Caki2 (cell line): ENCODE measurements at regions not wholly inside any gene's neighbourhood (a gene's known extent, or its start where the extent isn't known, plus 50 kb on each side); places are given as distances from the start of the nearest gene placed in this dataset.
A peak's percentile ranks its signal among the peaks of the same experiment; 100 is the strongest.

Experiments used
- DNase-seq: peaks from one replicate; pipeline ENCODE4 v3.0.0-alpha.2; 2015; ENCODE audit warnings: low read depth
- in situ Hi-C: cut with HindIII; loops from 2 replicates; pipeline ENCODE4 v1.10.0; 2016; ENCODE audit warnings: low sequenced_read_pairs, low pct_unique_long_range_greater_than_20kb, mixed read lengths

DNA sequence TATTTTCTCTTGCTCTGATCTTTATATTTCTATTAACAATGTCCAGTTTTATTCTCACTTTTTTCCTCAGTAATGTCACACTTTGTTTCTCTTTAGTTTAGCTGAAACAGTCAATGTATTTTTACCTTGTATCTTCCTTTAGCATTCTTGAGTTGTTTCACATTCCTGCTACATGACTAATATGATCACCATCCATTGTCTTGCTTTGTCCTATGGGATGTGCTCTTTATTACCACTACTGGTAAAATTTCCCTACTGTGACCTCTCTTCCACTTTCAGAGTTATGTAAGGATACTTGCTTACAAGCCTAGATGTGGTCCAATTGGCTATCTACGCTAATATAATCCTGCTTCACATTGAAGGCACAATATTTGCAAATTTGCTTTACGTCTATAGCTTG lies 457.9 kb downstream of the PIK3C3 start:
- in situ Hi-C loops = no loop called here
- peak; percentile 80 for DNase-seq

DNA sequence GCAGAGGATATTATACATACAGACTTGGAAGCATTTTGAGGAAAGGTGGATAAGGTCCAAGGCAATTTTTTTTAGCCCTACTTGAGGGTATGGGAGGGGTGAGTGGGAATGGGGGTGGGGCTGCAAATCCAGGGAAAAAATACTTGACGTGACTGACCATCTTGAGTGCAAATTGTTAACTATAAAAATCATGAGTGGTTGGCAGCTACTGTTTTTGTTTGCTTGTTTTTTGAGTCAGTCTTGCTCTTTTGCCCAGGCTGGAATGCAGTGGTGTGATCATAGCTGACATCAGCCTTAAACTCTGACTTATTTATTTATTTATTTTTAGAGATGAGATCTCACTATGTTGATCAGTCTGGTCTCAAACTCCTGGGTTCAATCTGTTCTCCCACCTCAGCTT lies 458.8 kb downstream of the PIK3C3 start:
- in situ Hi-C loops = no loop called here
- DNase-seq = peak; percentile 89

DNA sequence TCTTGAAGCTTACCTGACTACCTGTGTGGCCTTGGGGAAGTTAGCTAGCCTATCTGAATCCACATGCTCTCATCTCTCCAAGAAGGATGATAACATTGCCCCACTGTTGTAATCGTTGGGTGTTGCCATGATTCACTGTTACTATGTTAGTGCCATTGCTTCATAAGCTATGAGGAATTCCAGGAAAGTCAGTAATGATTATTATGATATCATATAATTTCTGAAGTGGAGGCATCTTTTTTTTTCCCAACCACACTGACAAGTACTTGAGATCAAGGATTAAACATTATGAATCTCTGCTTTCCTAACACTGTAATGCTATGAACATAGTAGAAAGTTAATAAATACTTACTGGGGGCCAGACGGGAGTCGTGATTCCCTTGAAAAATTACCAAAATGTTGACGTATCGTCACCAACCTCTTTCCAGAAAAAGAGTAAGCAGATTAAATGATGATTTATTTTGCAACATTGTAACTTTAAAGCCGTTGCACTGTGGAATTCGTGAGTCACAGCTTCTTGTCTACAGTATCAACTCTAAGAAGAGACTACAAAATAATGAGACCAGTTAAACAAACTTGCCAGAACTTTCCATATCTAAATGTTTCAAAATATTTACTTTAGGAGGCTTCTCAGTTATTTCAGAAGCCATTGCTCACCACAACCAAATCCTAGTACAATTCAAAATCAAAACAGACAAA lies 459.9 kb downstream of the PIK3C3 start:
- in situ Hi-C loops = no loop called here
- peak; percentile 95 for DNase-seq

DNA sequence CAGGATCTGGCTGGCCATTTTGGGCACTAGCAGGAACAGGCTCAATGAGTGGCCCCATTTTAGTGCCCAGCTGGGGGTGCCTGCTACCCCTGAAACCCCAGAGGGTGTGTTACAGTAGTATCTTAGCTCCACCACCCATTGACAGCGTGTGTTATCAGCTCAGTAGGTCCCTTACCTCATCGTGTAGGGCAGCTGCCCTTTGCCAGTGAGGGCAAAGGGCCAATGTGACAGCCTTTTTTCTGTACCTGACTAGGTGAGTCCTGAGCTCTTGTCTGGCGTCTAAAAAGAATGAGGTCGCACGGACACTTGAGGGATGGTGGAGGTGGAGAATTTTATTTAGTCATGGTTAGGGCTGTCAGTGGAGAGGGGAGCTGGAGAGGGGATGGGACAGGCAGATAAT lies 462.2 kb downstream of the PIK3C3 start:
- in situ Hi-C loops = no loop called here

DNA sequence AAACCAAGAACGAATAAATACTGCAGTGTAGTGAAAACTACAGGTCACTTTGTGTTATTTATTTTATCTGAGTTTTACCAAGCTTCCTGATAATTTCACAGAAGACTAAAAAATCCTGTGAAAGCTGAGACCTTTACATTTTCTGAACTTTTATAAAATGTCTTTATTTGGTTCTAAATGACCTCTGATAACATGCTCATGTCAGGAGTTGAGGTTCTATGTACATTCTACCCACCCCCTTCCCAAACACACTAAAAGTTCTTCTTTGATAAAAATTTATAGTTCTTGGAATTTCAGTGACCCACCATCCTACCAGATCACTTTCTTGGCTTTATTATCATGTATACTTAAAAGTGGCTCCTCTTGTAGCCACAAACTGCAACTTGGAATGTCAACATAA lies 463.1 kb downstream of the PIK3C3 start:
- in situ Hi-C loops = no loop called here
- DNase-seq = no peak

More for the DNA sequence above, 462.2 kb downstream of the PIK3C3 start:
- DNase-seq = no peak

DNA sequence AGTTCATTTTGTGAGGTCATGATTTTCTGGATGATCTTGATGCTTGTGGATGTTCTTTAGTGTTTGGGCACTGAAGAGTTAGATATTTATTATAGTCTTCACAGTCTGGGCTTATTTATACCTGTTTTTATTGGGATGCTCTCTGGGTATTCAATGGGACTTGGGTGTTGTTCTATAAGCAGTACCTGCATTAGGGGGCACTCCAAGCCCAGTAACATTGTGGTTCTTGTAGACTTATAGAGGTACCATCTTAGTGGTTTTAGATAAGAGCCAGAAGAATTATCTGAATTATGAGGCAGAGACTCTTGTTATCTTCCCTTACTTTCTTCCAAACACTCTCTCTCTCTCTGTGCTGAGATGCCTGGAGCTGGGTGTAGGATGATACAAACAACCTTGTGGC lies 470.0 kb downstream of the PIK3C3 start:
- no peak for DNase-seq
- in situ Hi-C loops = no loop called here

DNA sequence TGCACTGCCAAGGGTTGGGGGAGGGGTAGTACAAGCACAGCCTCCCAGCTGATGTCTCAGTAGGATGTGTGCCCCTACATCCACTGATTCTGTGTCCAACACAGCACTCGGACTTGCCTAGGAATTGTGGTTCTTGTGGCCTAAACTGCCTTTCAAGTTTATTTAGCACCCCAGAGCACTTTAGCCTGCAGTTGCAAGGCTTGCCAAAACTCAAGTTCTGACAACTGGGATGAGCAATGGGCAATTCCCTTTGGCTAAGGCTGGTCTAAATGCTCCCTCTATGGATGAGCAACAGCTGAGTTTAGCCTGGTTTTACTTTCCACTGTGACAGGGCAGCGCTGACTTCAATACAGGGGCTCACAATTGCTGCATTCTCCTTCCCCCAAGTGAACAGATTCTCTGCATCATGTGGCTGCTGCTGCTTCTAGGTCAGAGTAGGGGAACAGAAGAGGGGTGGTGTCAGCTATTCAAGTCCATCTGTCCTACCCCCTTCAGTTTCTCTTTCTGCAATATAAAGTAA lies 471.5 kb downstream of the PIK3C3 start:
- DNase-seq = no peak
- in situ Hi-C loops = no loop called here

DNA sequence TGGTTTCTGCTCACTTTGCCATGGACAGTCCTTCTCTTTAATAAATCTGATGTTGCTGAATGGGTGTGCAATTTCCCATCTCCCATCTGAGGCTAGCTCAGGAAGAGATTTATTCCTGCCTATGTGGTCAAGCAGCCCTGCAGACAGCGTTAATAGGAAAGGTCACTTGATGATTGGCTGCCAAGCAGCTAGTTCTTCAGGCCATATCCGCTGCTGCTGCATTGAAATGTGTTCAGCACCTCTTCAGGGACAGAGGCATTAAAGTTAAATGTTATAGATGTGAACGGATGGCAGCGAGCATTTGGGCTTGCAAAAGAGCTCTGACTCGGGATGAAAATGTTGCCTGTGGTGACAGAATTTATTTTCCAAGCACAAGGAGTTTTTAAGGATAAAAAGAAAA lies 474.2 kb downstream of the PIK3C3 start:
- in situ Hi-C loops = no loop called here
- DNase-seq = no peak

DNA sequence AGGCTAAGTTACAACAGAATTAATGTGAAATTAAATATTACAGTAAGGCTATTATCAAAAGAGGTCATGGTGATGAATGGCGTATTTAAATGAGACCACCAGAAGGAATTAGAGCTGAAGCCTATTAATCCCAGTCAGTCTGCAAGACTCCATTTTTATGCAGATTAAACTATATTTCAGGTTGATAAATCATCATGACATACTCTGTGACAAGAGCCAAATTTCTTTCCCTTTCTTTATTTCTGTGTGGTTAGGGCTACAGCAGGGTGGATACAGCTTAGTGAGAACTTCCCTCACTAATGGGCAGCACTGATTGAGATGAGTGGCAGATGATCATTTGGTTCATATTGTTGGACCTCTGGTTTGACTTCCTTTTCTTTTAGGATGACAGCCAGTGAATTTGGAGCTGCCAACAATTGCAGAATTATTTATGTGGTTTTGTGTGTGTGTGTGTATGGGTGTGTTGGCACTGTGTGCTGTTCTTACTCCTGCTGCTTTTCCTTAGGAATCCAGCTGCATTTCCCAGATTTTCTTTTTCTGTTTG lies 481.3 kb downstream of the PIK3C3 start:
- in situ Hi-C loops = no loop called here
- DNase-seq = no peak

DNA sequence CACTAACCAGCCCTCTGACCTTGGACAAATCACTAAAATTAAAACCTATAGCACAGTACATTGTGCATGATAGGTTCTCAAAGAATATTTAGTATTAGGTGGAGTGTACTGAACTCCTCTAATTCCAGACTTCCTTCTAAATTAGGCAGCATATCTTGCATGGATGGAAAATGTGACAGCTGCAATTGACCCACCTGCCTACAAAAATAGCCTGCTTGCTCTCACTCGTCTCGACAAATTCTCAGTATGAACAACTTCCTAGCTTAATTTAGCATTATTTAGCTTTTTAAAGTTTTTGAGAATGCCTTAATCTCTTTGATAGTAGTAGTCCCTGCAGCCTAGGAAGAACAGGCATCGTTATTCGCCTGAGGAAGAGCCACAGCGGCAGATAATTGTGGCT lies 482.0 kb downstream of the PIK3C3 start:
- DNase-seq = no peak
- in situ Hi-C loops = no loop called here

DNA sequence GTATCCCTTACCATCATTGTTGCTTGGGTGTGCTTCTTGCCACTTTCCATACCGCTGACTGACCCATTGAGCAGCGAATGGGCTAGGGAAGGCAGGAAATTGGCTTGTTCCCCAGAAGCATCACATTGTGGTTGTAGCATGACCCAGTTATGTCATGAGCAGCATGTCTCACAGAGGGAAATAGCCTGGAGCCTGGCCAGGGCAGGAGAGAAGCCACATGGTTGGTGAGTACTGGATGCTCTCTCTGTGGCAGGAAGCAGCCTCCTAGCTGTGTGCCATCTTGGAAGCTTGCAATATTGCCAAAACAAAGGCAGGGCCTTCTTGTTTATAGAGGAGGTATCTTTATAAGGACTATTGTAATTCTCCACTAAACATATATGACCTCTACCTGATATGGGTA lies 482.6 kb downstream of the PIK3C3 start:
- in situ Hi-C loops = no loop called here
- DNase-seq = no peak

DNA sequence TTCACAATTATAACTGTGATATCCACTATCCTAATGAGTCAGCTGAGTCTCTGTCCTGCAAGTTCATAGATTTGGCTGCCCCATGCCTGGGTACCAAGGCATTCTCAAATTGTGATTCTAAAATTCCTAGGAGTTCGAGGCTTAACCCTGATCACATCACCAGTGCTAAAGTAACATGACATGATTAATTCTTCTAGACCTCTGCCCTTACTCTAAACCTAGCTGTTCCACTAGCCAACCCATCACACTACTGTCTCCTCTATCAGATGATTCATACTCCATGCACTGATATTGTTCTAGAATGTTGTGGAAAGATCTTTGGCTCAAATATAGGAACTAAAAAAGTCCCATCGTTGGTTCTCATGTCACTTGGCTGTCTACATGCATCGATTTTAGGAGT lies 487.6 kb downstream of the PIK3C3 start:
- DNase-seq = no peak
- in situ Hi-C loops = no loop called here

DNA sequence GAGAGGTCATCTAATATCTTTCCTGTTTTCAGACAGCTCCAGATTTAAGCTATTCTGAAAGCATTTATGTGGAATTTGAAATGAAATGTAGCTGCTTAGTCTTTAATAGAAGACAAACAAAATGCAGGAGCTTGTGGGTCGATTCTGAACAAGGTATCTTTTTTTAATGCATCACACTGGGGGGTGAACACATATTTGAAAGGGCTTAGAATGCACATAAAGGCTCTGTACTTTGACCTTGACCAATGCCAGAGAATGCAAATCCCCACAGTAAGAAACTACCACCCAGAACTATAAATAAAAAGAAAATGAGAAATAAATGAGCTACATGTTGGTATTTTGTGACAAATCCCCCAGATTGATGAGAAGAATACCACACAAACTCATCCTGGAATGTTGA lies 489.3 kb downstream of the PIK3C3 start:
- no peak for DNase-seq
- in situ Hi-C loops = no loop called here

DNA sequence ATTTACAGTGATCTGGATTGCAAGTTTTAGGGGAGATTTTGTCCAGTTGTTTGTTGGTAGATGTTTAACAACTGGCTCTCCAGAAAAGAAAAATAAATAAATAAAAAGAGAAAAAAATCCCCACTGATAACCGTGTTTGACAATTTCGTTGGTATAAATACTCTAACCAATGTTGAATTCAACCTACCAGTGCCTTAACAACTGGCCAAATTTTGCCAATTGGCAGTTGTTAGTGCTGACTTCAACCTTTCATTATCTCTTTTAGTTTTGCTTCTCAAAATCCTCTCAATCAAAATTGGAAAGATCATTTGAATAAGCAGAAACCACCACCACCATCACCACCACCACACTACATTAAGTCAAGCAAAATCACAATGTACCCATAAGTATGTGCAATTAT lies 490.3 kb downstream of the PIK3C3 start:
- in situ Hi-C loops = no loop called here
- DNase-seq = no peak

DNA sequence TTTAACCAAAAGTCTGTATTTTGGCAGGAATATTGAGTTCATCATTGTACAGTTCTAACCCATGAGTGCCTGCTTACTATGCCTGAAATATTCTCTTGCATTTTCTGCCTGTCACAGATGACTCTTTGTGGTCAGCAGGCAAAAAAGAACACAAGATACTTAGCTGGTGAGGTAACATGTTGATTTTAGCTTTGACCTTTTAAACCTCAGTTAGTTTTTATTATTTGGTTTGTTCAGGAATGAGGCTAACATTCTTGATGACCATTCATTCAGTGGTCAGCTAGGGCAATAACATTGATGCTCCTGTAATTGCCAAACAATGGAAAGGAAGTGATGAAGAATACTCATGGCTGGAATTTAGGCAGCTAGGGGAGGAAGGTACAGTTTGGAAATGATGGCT lies 491.2 kb downstream of the PIK3C3 start:
- DNase-seq = peak; percentile 87
- in situ Hi-C loops = no loop called here

DNA sequence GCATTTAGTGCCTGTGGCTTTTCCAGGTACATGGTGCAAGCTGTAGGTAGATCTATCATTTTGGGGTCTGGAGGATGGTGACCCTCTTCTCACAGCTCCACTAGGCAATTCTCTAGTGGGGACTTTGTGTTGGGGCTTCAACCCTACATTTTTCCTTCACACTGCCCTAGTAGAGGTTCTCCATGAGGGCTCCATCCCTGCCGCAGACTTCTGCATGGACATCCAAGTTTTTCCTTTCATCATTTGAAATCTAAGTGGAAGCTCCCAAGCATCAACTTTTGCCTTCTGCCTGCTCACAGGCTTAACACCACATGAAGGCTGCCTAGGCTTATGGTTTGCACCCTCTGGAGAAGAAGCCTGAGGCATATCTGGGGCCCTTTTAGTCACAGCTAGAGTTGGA lies 492.7 kb downstream of the PIK3C3 start:
- in situ Hi-C loops = no loop called here
- DNase-seq = no peak

DNA sequence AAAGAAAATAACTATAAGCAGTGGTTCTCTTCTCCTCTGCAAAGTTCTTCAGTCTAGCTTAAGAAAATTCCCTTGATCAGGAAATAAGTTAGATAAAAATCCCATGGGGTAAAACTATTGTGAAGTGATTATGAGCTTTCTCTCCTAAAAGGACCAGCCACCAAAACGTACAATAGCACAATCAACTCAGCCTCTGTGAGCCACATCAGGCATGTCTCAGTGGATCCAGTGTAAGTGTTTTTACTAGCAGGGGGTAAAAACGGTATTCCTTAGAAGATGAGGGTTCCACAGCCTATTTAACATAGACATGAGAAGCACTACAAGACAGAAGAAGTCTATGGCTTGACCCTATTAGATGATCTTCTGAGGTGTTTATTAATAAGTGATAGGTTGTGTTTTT lies 503.2 kb downstream of the PIK3C3 start:
- in situ Hi-C loops = no loop called here
- no peak for DNase-seq

DNA sequence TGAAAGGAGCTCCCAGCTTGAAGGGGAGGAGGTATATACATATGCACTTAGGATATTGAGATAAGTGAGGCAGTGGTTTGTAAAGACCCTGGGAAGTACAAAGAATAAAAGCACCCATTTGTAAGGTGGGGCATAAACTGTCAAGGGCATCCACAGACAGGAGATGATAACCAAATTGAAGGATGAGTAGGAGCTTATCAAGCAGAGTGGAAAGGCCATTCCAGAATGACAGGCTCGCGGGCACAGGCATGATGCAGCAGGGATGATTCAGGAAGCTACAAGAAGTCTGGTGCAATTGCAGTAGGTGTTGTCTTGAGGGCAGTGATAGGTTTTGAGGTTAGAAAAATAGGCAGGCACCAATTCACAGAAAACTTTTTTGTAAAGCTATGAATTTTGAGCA lies 504.8 kb downstream of the PIK3C3 start:
- in situ Hi-C loops = no loop called here
- no peak for DNase-seq

DNA sequence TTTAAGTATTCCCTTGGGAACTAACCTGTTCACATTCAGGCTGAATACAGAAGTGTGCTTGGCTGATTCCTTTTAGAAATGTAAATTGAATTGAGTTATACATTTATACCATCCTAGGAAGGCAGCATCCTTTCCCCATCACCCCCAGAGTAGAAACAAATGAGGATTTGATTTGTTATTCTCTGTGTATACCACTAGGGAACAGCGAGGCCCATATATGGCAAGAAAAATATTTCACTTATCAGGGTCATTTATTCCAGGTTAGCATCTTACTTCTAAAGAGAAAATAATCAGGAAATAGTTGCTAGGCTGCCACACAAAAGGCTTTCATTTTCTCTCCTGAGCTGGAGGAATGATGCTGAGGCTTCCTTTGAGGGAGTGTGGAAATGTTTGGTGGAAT lies 516.9 kb downstream of the PIK3C3 start:
- no peak for DNase-seq
- in situ Hi-C loops = no loop called here

DNA sequence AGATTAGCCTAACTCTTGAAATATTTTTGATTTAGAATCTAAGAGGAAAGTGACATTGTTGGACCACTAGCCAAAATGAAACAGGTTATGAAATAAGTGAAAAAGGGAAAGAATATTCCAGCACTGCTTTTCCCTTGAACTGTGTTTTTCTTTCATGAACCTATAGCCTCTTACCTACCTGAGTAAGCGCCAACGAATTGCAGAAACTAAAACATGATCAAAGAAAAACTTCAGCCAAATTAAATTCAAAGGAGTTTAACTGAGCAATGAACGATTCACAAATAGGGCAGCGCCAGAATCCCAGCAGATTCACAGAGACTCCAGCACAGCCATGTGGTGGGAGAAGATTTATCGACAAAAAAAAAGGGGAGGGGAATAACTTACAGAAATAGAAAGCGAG lies 518.6 kb downstream of the PIK3C3 start:
- no peak for DNase-seq
- in situ Hi-C loops = no loop called here
